Breast epithelium (tissue), 3 donors: ENCODE measurements at regions not wholly inside any gene's neighbourhood (a gene's known extent, or its start where the extent isn't known, plus 50 kb on each side); places are given as distances from the start of the nearest gene placed in this dataset.

Source experiments
- CTCF ChIP-seq, 3 donors: fragments of 450-650 bp; IDR thresholded peaks; one replicate each; pipeline ENCODE4 v1.5.1; 2016 to 2017; ENCODE audit warnings: antibody characterized with exemption in 3 of 3, mild to moderate bottlenecking in 3 of 3, moderate library complexity in 3 of 3
- POLR2A ChIP-seq: fragments of 450-650 bp; IDR thresholded peaks from one replicate; pipeline ENCODE4 v1.6.1; 2016; ENCODE audit warnings: antibody characterized with exemption, mild to moderate bottlenecking, moderate library complexity
- POLR2AphosphoS5 ChIP-seq, 3 donors: sonication (generic); formaldehyde crosslinking; IDR thresholded peaks; one replicate each; pipeline ENCODE4 v1.6.1; 2017; ENCODE audit warnings: antibody characterized with exemption in 3 of 3

GRCh38 chr5:40025586-40025985, 600.8 kb upstream of the DAB2 start:
- no peak for TF ChIP-seq CTCF (IDR thresholded peaks at IDR 0.05)
- TF ChIP-seq POLR2A = no peak
- TF ChIP-seq POLR2AphosphoS5 (IDR thresholded peaks at IDR 0.05) = no peak
